ENCODE measurements at regions not wholly inside any gene's neighbourhood (a gene's known extent, or its start where the extent isn't known, plus 50 kb on each side); places are given as distances from the start of the nearest gene placed in this dataset.

DNA sequence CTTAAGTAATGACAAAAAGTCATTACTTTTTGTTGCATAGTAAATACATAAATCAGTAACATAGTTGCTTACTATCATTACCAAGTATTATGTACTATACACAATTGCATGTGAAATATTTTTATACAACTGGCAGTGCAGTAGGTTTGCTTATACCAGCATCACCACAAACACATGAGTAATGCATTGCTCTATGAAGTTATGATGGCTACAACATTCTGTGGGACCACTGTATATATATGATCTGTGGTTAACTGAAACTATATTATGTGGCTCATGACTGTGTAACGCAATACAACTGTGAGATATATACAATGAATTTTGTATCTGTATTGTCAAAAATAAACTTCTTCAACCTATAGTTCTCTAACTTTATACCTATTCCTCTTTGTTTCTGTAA is 113.7 kb upstream of the RBMS3 start:
- H3K27me3 Mint-ChIP-seq (ENCODE audit: low read depth): no peaks in the 10 kb centered on the region

DNA sequence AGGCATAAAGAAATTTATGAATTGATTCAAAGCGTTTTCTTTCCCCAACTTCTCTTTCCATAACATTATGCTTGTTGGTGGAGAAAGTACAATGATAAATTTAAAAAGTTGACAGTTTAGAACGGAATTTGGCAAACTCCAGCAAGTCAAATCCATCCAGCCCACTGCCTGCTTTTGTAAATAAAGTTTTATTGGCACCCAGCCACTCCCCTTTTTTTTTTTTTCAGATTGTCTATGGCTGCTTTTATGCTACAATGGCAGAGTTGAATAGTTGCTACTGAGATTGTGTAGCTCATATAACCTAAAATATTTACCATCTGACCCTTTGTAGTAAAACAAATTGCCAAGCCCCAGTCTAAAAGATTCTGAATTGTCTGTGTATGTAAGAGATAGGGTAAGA is 112.8 kb upstream of the RBMS3 start:
- DNase-seq (ENCODE audit: low spot score): no peak
- no peaks in the 10 kb centered on the region for H3K9me3 Mint-ChIP-seq (ENCODE audit: low read depth)
- no peaks in the 10 kb centered on the region for H3K36me3 Mint-ChIP-seq (ENCODE audit: low read depth)
- no peak overlapping the region for H3K27ac Mint-ChIP-seq (ENCODE audit: unreplicated experiment)
- peaks cover 12% of the 10 kb centered on the region for H3K4me1 Mint-ChIP-seq (ENCODE audit: low read depth)
- H3K4me3 Mint-ChIP-seq (ENCODE audit: unreplicated experiment): no peak overlapping the region
- TF ChIP-seq, protein P1, sequence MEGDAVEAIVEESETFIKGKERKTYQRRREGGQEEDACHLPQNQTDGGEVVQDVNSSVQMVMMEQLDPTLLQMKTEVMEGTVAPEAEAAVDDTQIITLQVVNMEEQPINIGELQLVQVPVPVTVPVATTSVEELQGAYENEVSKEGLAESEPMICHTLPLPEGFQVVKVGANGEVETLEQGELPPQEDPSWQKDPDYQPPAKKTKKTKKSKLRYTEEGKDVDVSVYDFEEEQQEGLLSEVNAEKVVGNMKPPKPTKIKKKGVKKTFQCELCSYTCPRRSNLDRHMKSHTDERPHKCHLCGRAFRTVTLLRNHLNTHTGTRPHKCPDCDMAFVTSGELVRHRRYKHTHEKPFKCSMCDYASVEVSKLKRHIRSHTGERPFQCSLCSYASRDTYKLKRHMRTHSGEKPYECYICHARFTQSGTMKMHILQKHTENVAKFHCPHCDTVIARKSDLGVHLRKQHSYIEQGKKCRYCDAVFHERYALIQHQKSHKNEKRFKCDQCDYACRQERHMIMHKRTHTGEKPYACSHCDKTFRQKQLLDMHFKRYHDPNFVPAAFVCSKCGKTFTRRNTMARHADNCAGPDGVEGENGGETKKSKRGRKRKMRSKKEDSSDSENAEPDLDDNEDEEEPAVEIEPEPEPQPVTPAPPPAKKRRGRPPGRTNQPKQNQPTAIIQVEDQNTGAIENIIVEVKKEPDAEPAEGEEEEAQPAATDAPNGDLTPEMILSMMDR (IDR thresholded peaks at IDR 0.05): no peak
- H3K27me3 Mint-ChIP-seq (ENCODE audit: low read depth): no peaks in the 10 kb centered on the region

More for the DNA sequence above, 113.7 kb upstream of the RBMS3 start:
- TF ChIP-seq, protein P1 (IDR thresholded peaks at IDR 0.05): no peak
- Mint-ChIP-seq H3K9me3 (ENCODE audit: low read depth) (no peaks in the 10 kb centered on the region), H3K4me1 (ENCODE audit: low read depth) (peaks cover 12% of the 10 kb centered on the region), H3K4me3 (ENCODE audit: unreplicated experiment) (no peak overlapping the region), H3K27ac (ENCODE audit: unreplicated experiment) (no peak overlapping the region), H3K36me3 (ENCODE audit: low read depth) (no peaks in the 10 kb centered on the region)
- DNase-seq (ENCODE audit: low spot score): no peak

DNA sequence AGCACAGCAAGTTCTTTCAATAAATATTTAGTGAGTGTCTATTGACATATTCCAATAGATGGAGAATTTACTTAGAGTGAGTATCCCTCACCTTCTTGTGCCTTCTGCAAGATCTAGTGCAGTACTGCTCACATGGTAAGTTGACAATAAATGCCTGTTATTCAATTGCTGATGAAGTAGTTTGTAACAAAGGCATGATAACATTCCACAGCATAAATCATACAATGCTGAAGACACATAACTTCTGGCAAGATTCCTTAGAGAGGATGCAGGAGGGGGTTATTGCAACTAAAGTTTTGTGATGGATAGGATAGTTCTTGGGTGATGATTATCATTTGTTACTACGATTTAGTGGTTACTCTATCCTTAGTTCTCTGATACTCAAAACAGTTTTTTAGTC is 112.2 kb upstream of the RBMS3 start:
- Mint-ChIP-seq H3K4me3 (ENCODE audit: unreplicated experiment) (no peak overlapping the region), H3K9me3 (ENCODE audit: low read depth) (no peaks in the 10 kb centered on the region), H3K27ac (ENCODE audit: unreplicated experiment) (no peak overlapping the region), H3K4me1 (ENCODE audit: low read depth) (peaks cover 12% of the 10 kb centered on the region), H3K27me3 (ENCODE audit: low read depth) (no peaks in the 10 kb centered on the region), H3K36me3 (ENCODE audit: low read depth) (no peaks in the 10 kb centered on the region)
- DNase-seq (ENCODE audit: low spot score): no peak
- TF ChIP-seq, protein P1 (IDR thresholded peaks at IDR 0.05): no peak

DNA sequence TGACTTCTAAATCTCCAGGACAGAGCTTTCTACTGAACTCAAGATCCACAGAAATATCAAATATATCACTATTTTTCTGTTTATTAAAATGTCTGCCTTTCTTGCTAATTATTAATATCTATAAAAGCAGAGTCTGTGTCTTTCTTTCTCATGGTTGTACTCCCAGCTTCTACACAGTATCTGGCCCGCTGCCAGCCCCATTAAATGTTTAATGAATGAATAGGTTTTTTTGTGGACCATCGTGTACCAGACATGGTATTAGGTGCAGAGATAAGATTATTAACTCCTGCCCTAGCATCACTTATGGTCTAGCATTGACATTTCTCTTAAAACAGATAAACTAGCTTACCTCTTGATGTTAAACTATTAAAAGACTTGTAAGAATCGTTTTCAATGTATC is 111.4 kb upstream of the RBMS3 start:
- DNase-seq (ENCODE audit: low spot score): no peak
- no peak overlapping the region for H3K27ac Mint-ChIP-seq (ENCODE audit: unreplicated experiment)
- no peaks in the 10 kb centered on the region for H3K9me3 Mint-ChIP-seq (ENCODE audit: low read depth)
- H3K4me3 Mint-ChIP-seq (ENCODE audit: unreplicated experiment): no peak overlapping the region
- no peaks in the 10 kb centered on the region for H3K27me3 Mint-ChIP-seq (ENCODE audit: low read depth)
- H3K4me1 Mint-ChIP-seq (ENCODE audit: low read depth): peaks cover 12% of the 10 kb centered on the region
- no peaks in the 10 kb centered on the region for H3K36me3 Mint-ChIP-seq (ENCODE audit: low read depth)
- TF ChIP-seq, protein P1 (IDR thresholded peaks at IDR 0.05): no peak

DNA sequence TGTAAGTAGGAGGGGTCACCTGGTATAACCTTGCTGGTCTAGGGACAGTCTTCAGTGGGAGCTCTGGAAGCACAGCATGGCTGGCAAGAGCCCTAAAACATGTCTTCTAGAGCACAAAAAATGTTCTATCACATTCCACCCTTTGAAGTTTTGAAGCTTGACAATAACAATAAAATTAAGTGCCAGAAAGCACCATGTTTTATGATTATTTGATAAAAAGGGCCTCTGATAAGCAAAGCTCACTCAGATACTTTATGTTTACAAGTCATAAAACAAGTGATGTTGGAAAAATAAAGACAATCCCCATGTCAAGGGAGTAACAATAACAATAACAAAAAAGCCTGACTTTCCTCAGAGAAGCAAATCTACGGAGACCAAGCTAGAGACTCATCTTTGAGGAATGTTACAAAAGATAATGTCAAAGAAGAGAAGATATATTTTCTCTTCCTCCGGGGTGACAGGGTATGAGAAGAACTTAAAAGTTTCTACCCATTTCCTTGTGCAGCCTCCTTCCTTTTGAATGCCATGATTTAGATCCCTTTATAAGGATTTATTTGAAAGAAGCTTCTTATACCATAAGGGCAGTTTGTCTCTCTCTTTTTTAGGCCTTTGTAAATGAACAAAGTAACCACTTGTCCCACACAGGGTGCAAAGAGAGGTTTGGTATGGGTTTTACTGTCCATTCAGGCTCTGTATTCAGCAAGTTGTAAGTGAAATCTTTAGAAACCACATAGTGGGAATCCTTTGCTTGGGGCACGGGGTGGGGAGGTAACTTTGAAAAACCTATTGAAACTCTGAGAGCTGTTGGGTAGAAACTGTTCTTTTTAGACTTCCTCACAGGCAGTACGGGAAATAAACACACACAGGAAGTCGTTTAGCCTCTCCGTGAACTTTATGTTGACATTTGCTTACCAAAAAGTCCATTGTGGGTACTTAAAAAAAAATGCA is 109.6 kb upstream of the RBMS3 start:
- Mint-ChIP-seq H3K27me3 (ENCODE audit: low read depth) (no peaks in the 10 kb centered on the region), H3K4me3 (ENCODE audit: unreplicated experiment) (no peak overlapping the region), H3K36me3 (ENCODE audit: low read depth) (no peaks in the 10 kb centered on the region), H3K9me3 (ENCODE audit: low read depth) (no peaks in the 10 kb centered on the region), H3K4me1 (ENCODE audit: low read depth) (peaks cover 12% of the 10 kb centered on the region), H3K27ac (ENCODE audit: unreplicated experiment) (no peak overlapping the region)
- TF ChIP-seq, protein P1 (IDR thresholded peaks at IDR 0.05): no peak
- no peak for DNase-seq (ENCODE audit: low spot score)

Data from chondrocyte (in vitro differentiated cells).